Ovary (tissue), 3 donors: ENCODE measurements at regions not wholly inside any gene's neighbourhood (a gene's known extent, or its start where the extent isn't known, plus 50 kb on each side); places are given as distances from the start of the nearest gene placed in this dataset.

ENCODE experiments used
- EP300 ChIP-seq: sonication (generic); formaldehyde crosslinking; IDR thresholded peaks from one replicate; pipeline ENCODE4 v1.6.1; 2017; ENCODE audit warnings: antibody characterized with exemption
- POLR2A ChIP-seq: fragments of 450-650 bp; IDR thresholded peaks from one replicate; pipeline ENCODE4 v1.6.1; 2017; ENCODE audit warnings: antibody characterized with exemption, mild to moderate bottlenecking, moderate library complexity
- TF ChIP-seq, protein P1 (sequence below), 3 donors: fragments of 450-650 bp in 2 of 3; fragments of 200-600 bp in 1 of 3; IDR thresholded peaks; one replicate each; pipeline versions ENCODE4 v1.5.1 to v1.8.0; 2016 to 2022; ENCODE audit warnings: antibody characterized with exemption in 3 of 3, mild to moderate bottlenecking in 1 of 3
- donor health status: DM: no; HTN: no; CAD: no.

DNA sequence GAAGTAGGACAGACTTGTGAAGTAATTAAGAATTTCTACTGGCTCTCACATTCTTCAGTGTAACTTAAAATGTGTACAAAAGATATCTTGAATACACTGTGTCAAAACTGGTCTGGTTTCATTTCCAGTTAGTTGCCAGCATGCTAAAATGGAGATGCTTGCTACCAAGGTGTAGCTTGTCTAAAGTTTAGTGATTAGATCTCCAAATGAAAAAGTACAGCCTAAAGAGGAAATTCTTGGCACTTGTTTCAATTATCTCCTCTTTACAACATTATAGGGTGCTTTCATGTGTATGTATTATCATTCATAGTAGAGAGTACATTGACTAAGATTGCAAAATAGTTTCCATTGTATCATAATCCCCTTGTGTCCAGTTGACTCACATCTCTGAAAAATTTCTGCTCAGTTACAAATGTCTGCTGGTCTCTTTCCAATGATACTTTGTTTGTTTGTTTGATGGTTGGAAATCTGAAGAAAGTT is 97.3 kb upstream of the SPRY1 start:
- TF ChIP-seq, protein P1, sequence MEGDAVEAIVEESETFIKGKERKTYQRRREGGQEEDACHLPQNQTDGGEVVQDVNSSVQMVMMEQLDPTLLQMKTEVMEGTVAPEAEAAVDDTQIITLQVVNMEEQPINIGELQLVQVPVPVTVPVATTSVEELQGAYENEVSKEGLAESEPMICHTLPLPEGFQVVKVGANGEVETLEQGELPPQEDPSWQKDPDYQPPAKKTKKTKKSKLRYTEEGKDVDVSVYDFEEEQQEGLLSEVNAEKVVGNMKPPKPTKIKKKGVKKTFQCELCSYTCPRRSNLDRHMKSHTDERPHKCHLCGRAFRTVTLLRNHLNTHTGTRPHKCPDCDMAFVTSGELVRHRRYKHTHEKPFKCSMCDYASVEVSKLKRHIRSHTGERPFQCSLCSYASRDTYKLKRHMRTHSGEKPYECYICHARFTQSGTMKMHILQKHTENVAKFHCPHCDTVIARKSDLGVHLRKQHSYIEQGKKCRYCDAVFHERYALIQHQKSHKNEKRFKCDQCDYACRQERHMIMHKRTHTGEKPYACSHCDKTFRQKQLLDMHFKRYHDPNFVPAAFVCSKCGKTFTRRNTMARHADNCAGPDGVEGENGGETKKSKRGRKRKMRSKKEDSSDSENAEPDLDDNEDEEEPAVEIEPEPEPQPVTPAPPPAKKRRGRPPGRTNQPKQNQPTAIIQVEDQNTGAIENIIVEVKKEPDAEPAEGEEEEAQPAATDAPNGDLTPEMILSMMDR (IDR thresholded peaks at IDR 0.05): no peak
- TF ChIP-seq EP300 (no peak), POLR2A (no peak)
